Neural progenitor cell (in vitro differentiated cells): ENCODE measurements at regions not wholly inside any gene's neighbourhood (a gene's known extent, or its start where the extent isn't known, plus 50 kb on each side); places are given as distances from the start of the nearest gene placed in this dataset.
A peak's percentile ranks its signal among the peaks of the same experiment; 100 is the strongest.

Source experiments
- EZH2 ChIP-seq: fragments of 200-600 bp; sonication (generic); IDR thresholded peaks from 2 replicates; pipeline ENCODE4 v1.6.1; 2017; ENCODE audit warnings: antibody characterized with exemption, mild to moderate bottlenecking, moderate library complexity
- EZH2phosphoT487 ChIP-seq: fragments of 200-600 bp; sonication (generic); IDR thresholded peaks from 2 replicates; pipeline ENCODE4 v1.6.1; 2017; ENCODE audit warnings: antibody characterized with exemption
- TF ChIP-seq, protein P1 (sequence below): fragments of 200-600 bp; sonication (generic); IDR thresholded peaks from 2 replicates; pipeline ENCODE4 v1.5.1; 2017; ENCODE audit warnings: antibody characterized with exemption, mild to moderate bottlenecking

DNA sequence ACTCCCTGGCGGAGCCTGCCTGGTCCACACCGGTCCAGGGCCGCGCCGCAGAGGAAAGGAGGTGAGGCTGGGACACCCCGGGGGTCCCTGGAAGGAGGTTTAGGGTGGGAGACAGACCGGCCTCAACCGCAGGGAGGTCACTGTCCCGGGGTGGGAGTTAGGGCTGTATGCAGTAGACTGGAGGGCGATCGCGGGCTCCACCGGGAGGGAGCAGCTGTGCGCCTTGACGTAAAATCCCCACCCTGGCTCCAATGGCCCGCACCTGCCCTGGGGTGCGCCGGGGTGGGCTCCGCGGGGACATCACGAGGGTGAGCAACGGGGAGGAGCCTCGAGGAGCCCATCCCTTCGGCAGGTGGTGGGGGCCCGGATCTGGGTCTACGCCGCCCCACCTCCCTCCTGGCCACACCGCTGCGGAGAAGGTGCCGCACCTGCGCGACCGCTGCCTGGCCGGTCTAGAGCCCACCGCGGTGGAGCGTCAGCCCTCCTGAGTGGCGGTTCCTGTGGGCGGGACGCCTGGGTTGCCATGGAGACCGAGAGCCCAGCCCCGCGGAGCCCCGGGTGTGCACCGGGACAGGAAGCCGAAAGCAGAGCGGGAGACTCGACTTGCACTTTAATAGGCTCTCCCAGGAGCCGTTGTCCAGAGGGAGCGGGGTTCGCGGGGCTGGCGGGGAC lies 105.1 kb downstream of the ADRA2C start:
- TF ChIP-seq, protein P1, sequence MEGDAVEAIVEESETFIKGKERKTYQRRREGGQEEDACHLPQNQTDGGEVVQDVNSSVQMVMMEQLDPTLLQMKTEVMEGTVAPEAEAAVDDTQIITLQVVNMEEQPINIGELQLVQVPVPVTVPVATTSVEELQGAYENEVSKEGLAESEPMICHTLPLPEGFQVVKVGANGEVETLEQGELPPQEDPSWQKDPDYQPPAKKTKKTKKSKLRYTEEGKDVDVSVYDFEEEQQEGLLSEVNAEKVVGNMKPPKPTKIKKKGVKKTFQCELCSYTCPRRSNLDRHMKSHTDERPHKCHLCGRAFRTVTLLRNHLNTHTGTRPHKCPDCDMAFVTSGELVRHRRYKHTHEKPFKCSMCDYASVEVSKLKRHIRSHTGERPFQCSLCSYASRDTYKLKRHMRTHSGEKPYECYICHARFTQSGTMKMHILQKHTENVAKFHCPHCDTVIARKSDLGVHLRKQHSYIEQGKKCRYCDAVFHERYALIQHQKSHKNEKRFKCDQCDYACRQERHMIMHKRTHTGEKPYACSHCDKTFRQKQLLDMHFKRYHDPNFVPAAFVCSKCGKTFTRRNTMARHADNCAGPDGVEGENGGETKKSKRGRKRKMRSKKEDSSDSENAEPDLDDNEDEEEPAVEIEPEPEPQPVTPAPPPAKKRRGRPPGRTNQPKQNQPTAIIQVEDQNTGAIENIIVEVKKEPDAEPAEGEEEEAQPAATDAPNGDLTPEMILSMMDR = no peak
- TF ChIP-seq EZH2 (peak; percentile 75), EZH2phosphoT487 (peak; percentile 67)
